ENCODE measurements at regions not wholly inside any gene's neighbourhood (a gene's known extent, or its start where the extent isn't known, plus 50 kb on each side); places are given as distances from the start of the nearest gene placed in this dataset.

GRCh38 chr18:61738488-61738887, 154.3 kb downstream of the RNF152 start:
- WGBS, 2 donors (ENCODE audit: extremely low coverage in 2 of 2, insufficient read length in 2 of 2, insufficient replicate concordance in 1 of 2) = no CpG with 5 or more reads among the region's 3 CpGs
- Histone ChIP-seq H4K8ac (ENCODE audit: low read depth, low read length) (no peak overlapping the region), H3K14ac (ENCODE audit: low read length) (no peak overlapping the region), H2BK120ac (ENCODE audit: low read depth, low read length) (no peak overlapping the region), H3K4me2 (ENCODE audit: insufficient read depth, low read length, poor library complexity, severe bottlenecking) (no peak overlapping the region), H2AK5ac (ENCODE audit: low read depth, low read length) (no peak overlapping the region), H3K9me3 (replicated peaks in 1 of 2; ENCODE audit: control insufficient read depth in 2 of 2, insufficient read depth in 1 of 2, low read depth in 1 of 2, low read length in 2 of 2) (no peaks in the 10 kb centered on the region), H2BK12ac (ENCODE audit: low read length) (no peak overlapping the region), H2BK15ac (ENCODE audit: low read length) (no peak overlapping the region), H3K18ac (ENCODE audit: low read length) (no peak overlapping the region), H3K9ac (ENCODE audit: low read depth, low read length, poor library complexity) (no peak overlapping the region), H3K27ac (replicated peaks; ENCODE audit: low read length) (no peak overlapping the region), H3K4me3 (ENCODE audit: low read length in 2 of 2) (no peak overlapping the region), H3K4me1 (ENCODE audit: control insufficient read depth in 2 of 2, insufficient read depth in 1 of 2, low read depth in 1 of 2, low read length in 2 of 2) (peaks cover 0 to 15% of the 10 kb centered on the region in 2 donors), H3K23ac (ENCODE audit: low read depth, low read length, poor library complexity) (no peak overlapping the region), H2BK5ac (ENCODE audit: low read length) (no peak overlapping the region), H3K79me1 (ENCODE audit: low read depth, low read length) (no peaks in the 10 kb centered on the region), H3K4ac (ENCODE audit: low read length) (no peak overlapping the region), H3K27me3 (ENCODE audit: control insufficient read depth in 3 of 3, insufficient read depth in 3 of 3, low read depth in 1 of 3, low read length in 3 of 3) (no peaks in the 10 kb centered on the region), H4K91ac (ENCODE audit: low read depth, low read length, poor library complexity) (no peak overlapping the region), H3K36me3 (replicated peaks in 1 of 2; ENCODE audit: control insufficient read depth in 2 of 2, insufficient read depth in 2 of 2, low read length in 2 of 2) (no peaks in the 10 kb centered on the region), H2AFZ (ENCODE audit: low read length) (no peak overlapping the region)
- DNase-seq (ENCODE audit: low spot score) = no peak

GRCh38 chr18:61738042-61738441, 154.8 kb downstream of the RNF152 start:
- Histone ChIP-seq H3K27ac (replicated peaks; ENCODE audit: low read length) (no peak overlapping the region), H4K8ac (ENCODE audit: low read depth, low read length) (no peak overlapping the region), H3K27me3 (ENCODE audit: control insufficient read depth in 3 of 3, insufficient read depth in 3 of 3, low read depth in 1 of 3, low read length in 3 of 3) (no peaks in the 10 kb centered on the region), H3K4ac (ENCODE audit: low read length) (no peak overlapping the region), H3K23ac (ENCODE audit: low read depth, low read length, poor library complexity) (no peak overlapping the region), H3K4me2 (ENCODE audit: insufficient read depth, low read length, poor library complexity, severe bottlenecking) (no peak overlapping the region), H2BK12ac (ENCODE audit: low read length) (no peak overlapping the region), H3K14ac (ENCODE audit: low read length) (no peak overlapping the region), H2BK120ac (ENCODE audit: low read depth, low read length) (no peak overlapping the region), H4K91ac (ENCODE audit: low read depth, low read length, poor library complexity) (no peak overlapping the region), H2AFZ (ENCODE audit: low read length) (no peak overlapping the region), H2AK5ac (ENCODE audit: low read depth, low read length) (no peak overlapping the region), H3K9ac (ENCODE audit: low read depth, low read length, poor library complexity) (no peak overlapping the region), H2BK15ac (ENCODE audit: low read length) (no peak overlapping the region), H2BK5ac (ENCODE audit: low read length) (no peak overlapping the region), H3K9me3 (replicated peaks in 1 of 2; ENCODE audit: control insufficient read depth in 2 of 2, insufficient read depth in 1 of 2, low read depth in 1 of 2, low read length in 2 of 2) (no peaks in the 10 kb centered on the region), H3K36me3 (replicated peaks in 1 of 2; ENCODE audit: control insufficient read depth in 2 of 2, insufficient read depth in 2 of 2, low read length in 2 of 2) (no peaks in the 10 kb centered on the region), H3K79me1 (ENCODE audit: low read depth, low read length) (no peaks in the 10 kb centered on the region), H3K4me3 (ENCODE audit: low read length in 2 of 2) (no peak overlapping the region), H3K18ac (ENCODE audit: low read length) (no peak overlapping the region), H3K4me1 (ENCODE audit: control insufficient read depth in 2 of 2, insufficient read depth in 1 of 2, low read depth in 1 of 2, low read length in 2 of 2) (peaks cover 0 to 12% of the 10 kb centered on the region in 2 donors)
- WGBS, 2 donors (ENCODE audit: extremely low coverage in 2 of 2, insufficient read length in 2 of 2, insufficient replicate concordance in 1 of 2) = no CpG with 5 or more reads among the region's 1 CpG
- no peak for DNase-seq (ENCODE audit: low spot score)

- no peak overlapping the region for H3K4me2 ChIP-seq (ENCODE audit: insufficient read depth, low read length, poor library complexity, severe bottlenecking)
- no peak overlapping the region for H3K23ac ChIP-seq (ENCODE audit: low read depth, low read length, poor library complexity)
- no peak overlapping the region for H2AFZ ChIP-seq (ENCODE audit: low read length)
- no peaks in the 10 kb centered on the region for H3K79me1 ChIP-seq (ENCODE audit: low read depth, low read length)
- H3K27ac ChIP-seq (replicated peaks; ENCODE audit: low read length) = no peak overlapping the region
- WGBS, 2 donors (ENCODE audit: extremely low coverage in 2 of 2, insufficient read length in 2 of 2, insufficient replicate concordance in 1 of 2) = no CpG with 5 or more reads among the region's 4 CpGs
- H3K18ac ChIP-seq (ENCODE audit: low read length) = no peak overlapping the region
- no peak overlapping the region for H2BK12ac ChIP-seq (ENCODE audit: low read length)
- no peak overlapping the region for H3K4ac ChIP-seq (ENCODE audit: low read length)
- no peak overlapping the region for H2BK5ac ChIP-seq (ENCODE audit: low read length)
- DNase-seq (ENCODE audit: low spot score) = no peak
- H2BK120ac ChIP-seq (ENCODE audit: low read depth, low read length) = no peak overlapping the region
- H4K8ac ChIP-seq (ENCODE audit: low read depth, low read length) = no peak overlapping the region
- H3K9me3 ChIP-seq (replicated peaks in 1 of 2; ENCODE audit: control insufficient read depth in 2 of 2, insufficient read depth in 1 of 2, low read depth in 1 of 2, low read length in 2 of 2) = no peaks in the 10 kb centered on the region
- no peak overlapping the region for H3K9ac ChIP-seq (ENCODE audit: low read depth, low read length, poor library complexity)
- no peak overlapping the region for H3K4me3 ChIP-seq (ENCODE audit: low read length in 2 of 2)
- no peak overlapping the region for H4K91ac ChIP-seq (ENCODE audit: low read depth, low read length, poor library complexity)
- no peak overlapping the region for H3K14ac ChIP-seq (ENCODE audit: low read length)
- H3K36me3 ChIP-seq (replicated peaks in 1 of 2; ENCODE audit: control insufficient read depth in 2 of 2, insufficient read depth in 2 of 2, low read length in 2 of 2) = no peaks in the 10 kb centered on the region
- H2BK15ac ChIP-seq (ENCODE audit: low read length) = no peak overlapping the region
- no peak overlapping the region for H2AK5ac ChIP-seq (ENCODE audit: low read depth, low read length)
- peaks cover 0 to 9% of the 10 kb centered on the region in 2 donors for H3K4me1 ChIP-seq (ENCODE audit: control insufficient read depth in 2 of 2, insufficient read depth in 1 of 2, low read depth in 1 of 2, low read length in 2 of 2)
- no peaks in the 10 kb centered on the region for H3K27me3 ChIP-seq (ENCODE audit: control insufficient read depth in 3 of 3, insufficient read depth in 3 of 3, low read depth in 1 of 3, low read length in 3 of 3)
Observed at GRCh38 chr18:61736133-61736532, 156.7 kb downstream of the RNF152 start.

GRCh38 chr18:61735564-61736102, 157.2 kb downstream of the RNF152 start:
- no peak overlapping the region for H2BK5ac ChIP-seq (ENCODE audit: low read length)
- no peaks in the 10 kb centered on the region for H3K9me3 ChIP-seq (replicated peaks in 1 of 2; ENCODE audit: control insufficient read depth in 2 of 2, insufficient read depth in 1 of 2, low read depth in 1 of 2, low read length in 2 of 2)
- no peak overlapping the region for H3K4me2 ChIP-seq (ENCODE audit: insufficient read depth, low read length, poor library complexity, severe bottlenecking)
- peaks cover 0 to 9% of the 10 kb centered on the region in 2 donors for H3K4me1 ChIP-seq (ENCODE audit: control insufficient read depth in 2 of 2, insufficient read depth in 1 of 2, low read depth in 1 of 2, low read length in 2 of 2)
- no peak overlapping the region for H3K4ac ChIP-seq (ENCODE audit: low read length)
- no peak overlapping the region for H4K8ac ChIP-seq (ENCODE audit: low read depth, low read length)
- H3K27me3 ChIP-seq (ENCODE audit: control insufficient read depth in 3 of 3, insufficient read depth in 3 of 3, low read depth in 1 of 3, low read length in 3 of 3) = no peaks in the 10 kb centered on the region
- H2AFZ ChIP-seq (ENCODE audit: low read length) = no peak overlapping the region
- no peaks in the 10 kb centered on the region for H3K79me1 ChIP-seq (ENCODE audit: low read depth, low read length)
- H4K91ac ChIP-seq (ENCODE audit: low read depth, low read length, poor library complexity) = no peak overlapping the region
- no peak overlapping the region for H2BK15ac ChIP-seq (ENCODE audit: low read length)
- H3K18ac ChIP-seq (ENCODE audit: low read length) = no peak overlapping the region
- no peak overlapping the region for H3K9ac ChIP-seq (ENCODE audit: low read depth, low read length, poor library complexity)
- H2BK12ac ChIP-seq (ENCODE audit: low read length) = no peak overlapping the region
- no peak overlapping the region for H3K4me3 ChIP-seq (ENCODE audit: low read length in 2 of 2)
- no peak for DNase-seq (ENCODE audit: low spot score)
- H2AK5ac ChIP-seq (ENCODE audit: low read depth, low read length) = no peak overlapping the region
- H3K36me3 ChIP-seq (replicated peaks in 1 of 2; ENCODE audit: control insufficient read depth in 2 of 2, insufficient read depth in 2 of 2, low read length in 2 of 2) = no peaks in the 10 kb centered on the region
- no peak overlapping the region for H3K14ac ChIP-seq (ENCODE audit: low read length)
- WGBS, 2 donors (ENCODE audit: extremely low coverage in 2 of 2, insufficient read length in 2 of 2, insufficient replicate concordance in 1 of 2) = no CpG with 5 or more reads among the region's 5 CpGs
- H3K27ac ChIP-seq (replicated peaks; ENCODE audit: low read length) = no peak overlapping the region
- no peak overlapping the region for H2BK120ac ChIP-seq (ENCODE audit: low read depth, low read length)
- no peak overlapping the region for H3K23ac ChIP-seq (ENCODE audit: low read depth, low read length, poor library complexity)
